Mesendoderm (in vitro differentiated cells): ENCODE measurements at regions not wholly inside any gene's neighbourhood (a gene's known extent, or its start where the extent isn't known, plus 50 kb on each side); places are given as distances from the start of the nearest gene placed in this dataset.

Source experiments
- DNase-seq: peaks from one replicate; pipeline ENCODE4 v3.0.0; 2013
- H2AK5ac ChIP-seq: 2 replicates; pipeline ENCODE4 v1.6.1; 2013; ENCODE audit warnings: low read length, inconsistent platforms
- H2BK120ac ChIP-seq: 2 replicates; pipeline ENCODE4 v1.6.1; 2013; ENCODE audit warnings: low read depth, mild to moderate bottlenecking, low read length, moderate library complexity, mixed read lengths
- H2BK15ac ChIP-seq: replicated peaks from 2 replicates; pipeline ENCODE4 v1.6.1; 2013; ENCODE audit warnings: low read depth, mild to moderate bottlenecking, moderate library complexity
- H2BK5ac ChIP-seq: 2 replicates; pipeline ENCODE4 v1.6.1; 2013; ENCODE audit warnings: low read length, inconsistent platforms
- H3K18ac ChIP-seq: 2 replicates; pipeline ENCODE4 v1.6.1; 2013; ENCODE audit warnings: mild to moderate bottlenecking, low read length, mixed read lengths
- H3K23ac ChIP-seq: one replicate; pipeline ENCODE4 v1.6.1; 2013; ENCODE audit warnings: low read length
- H3K27ac ChIP-seq: 2 replicates; pipeline ENCODE4 v1.5.1; 2013; ENCODE audit warnings: low read depth, mild to moderate bottlenecking, inconsistent platforms, low read length, moderate library complexity
- H3K27me3 ChIP-seq: 2 replicates; pipeline ENCODE4 v1.6.1; 2013; ENCODE audit warnings: low read length, control low read depth, mild to moderate bottlenecking, inconsistent platforms; ENCODE audit not compliant: insufficient read depth, poor library complexity
- H3K36me3 ChIP-seq: 2 replicates; pipeline ENCODE4 v1.6.1; 2013; ENCODE audit warnings: low read length, inconsistent platforms; ENCODE audit not compliant: control insufficient read depth, insufficient read depth
- H3K4ac ChIP-seq: one replicate; pipeline ENCODE4 v1.6.1; 2013; ENCODE audit warnings: low read depth, mild to moderate bottlenecking, low read length, moderate library complexity
- H3K4me1 ChIP-seq: 2 replicates; pipeline ENCODE4 v1.6.1; 2013; ENCODE audit warnings: low read depth, low read length, inconsistent platforms; ENCODE audit not compliant: control insufficient read depth
- H3K4me2 ChIP-seq: 2 replicates; pipeline ENCODE4 v1.6.1; 2013; ENCODE audit warnings: low read length
- H3K4me3 ChIP-seq: 2 replicates; pipeline ENCODE4 v1.5.1; 2013; ENCODE audit warnings: mild to moderate bottlenecking, low read length
- H3K56ac ChIP-seq: one replicate; pipeline ENCODE4 v1.6.1; 2013; ENCODE audit warnings: low read length
- H3K79me1 ChIP-seq: 2 replicates; pipeline ENCODE4 v1.6.1; 2013; ENCODE audit warnings: low read length, inconsistent platforms
- H3K79me2 ChIP-seq: 2 replicates; pipeline ENCODE4 v1.6.1; 2013; ENCODE audit warnings: mild to moderate bottlenecking, low read length; ENCODE audit not compliant: control insufficient read depth, insufficient read depth
- H3K9ac ChIP-seq: 2 replicates; pipeline ENCODE4 v1.6.1; 2013; ENCODE audit warnings: low read length, inconsistent platforms
- H4K5ac ChIP-seq: one replicate; pipeline ENCODE4 v1.6.1; 2013; ENCODE audit warnings: low read length
- H4K8ac ChIP-seq: one replicate; pipeline ENCODE4 v1.6.1; 2013; ENCODE audit warnings: low read depth, mild to moderate bottlenecking, control low read depth, low read length, moderate library complexity
- WGBS: extraction: QIAGEN DNeasy Blood & Tissue Kit; methylation state at CpG from one replicate; pipeline ENCODE4 v1.1.7; 2013; ENCODE audit warnings: low lambda C conversion rate, missing lambda C conversion rate; ENCODE audit not compliant: insufficient coverage; ENCODE audit errors: extremely low coverage; 5-methylcytosine and 5-hydroxymethylcytosine counted together

DNA sequence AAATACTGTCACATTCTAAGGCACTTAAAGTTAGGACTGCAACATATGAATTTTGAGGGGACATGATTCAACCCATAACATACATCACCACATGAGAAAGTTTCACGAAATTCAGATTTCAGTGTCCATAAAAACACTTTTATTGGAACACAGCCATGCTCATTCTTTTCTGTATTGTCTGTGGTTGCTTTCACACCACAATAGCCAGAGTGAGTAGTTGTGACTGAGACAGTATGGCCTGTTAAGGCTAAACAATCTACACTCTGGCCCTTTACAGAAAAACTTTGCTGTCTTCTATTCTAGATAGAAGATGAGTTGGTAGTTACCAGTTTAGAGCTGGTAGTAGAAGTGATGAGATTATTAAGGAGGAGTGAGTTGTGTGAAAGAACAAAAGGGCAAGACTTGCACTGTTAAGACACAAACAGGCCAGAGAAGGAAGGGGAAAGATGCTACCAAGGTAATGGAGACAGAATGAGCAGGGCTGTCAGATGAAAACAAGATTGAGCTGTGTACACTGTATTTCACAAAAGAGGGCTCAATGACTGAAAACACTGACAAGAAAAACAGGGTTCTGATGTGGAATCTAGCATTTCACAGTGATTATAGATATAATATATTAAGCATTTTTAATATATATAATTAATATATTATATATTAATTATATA, 108.6 kb downstream of the PPP1R3A start:
- H3K18ac ChIP-seq: no peak overlapping the region
- H4K5ac ChIP-seq: no peak overlapping the region
- H2AK5ac ChIP-seq: no peak overlapping the region
- no peak overlapping the region for H4K8ac ChIP-seq
- no peaks in the 10 kb centered on the region for H3K4me1 ChIP-seq
- H3K27me3 ChIP-seq: no peaks in the 10 kb centered on the region
- H3K56ac ChIP-seq: no peak overlapping the region
- no peak overlapping the region for H2BK15ac ChIP-seq
- no peak overlapping the region for H3K4ac ChIP-seq
- no peak overlapping the region for H3K4me3 ChIP-seq
- no peaks in the 10 kb centered on the region for H3K79me1 ChIP-seq
- H2BK5ac ChIP-seq: no peak overlapping the region
- H3K79me2 ChIP-seq: no peaks in the 10 kb centered on the region
- no CpG with 5 or more reads among the region's 1 CpG for WGBS
- H3K27ac ChIP-seq: no peak overlapping the region
- no peak overlapping the region for H3K4me2 ChIP-seq
- H3K9ac ChIP-seq: no peak overlapping the region
- no peak overlapping the region for H3K23ac ChIP-seq
- H3K36me3 ChIP-seq: no peaks in the 10 kb centered on the region
- H2BK120ac ChIP-seq: no peak overlapping the region
- DNase-seq: no peak

DNA sequence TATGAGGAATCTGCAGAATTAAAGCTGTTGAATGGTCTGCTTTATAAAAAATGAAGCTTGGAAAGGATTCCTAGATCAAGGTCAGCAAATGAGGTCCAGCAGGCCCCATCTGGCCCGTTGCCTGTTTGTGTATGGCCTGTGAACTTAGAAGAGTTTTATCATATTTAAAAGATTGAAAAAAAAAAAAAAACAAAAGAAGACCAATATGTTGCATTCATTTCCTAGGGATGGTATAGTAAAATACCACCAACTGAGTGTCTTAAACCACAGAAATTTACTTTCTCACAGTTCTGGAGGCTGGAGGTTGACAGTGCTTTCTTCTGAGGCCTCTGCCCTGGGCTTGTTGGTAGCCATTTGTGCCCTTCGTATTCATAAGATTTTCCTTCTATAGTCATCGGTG, 109.2 kb downstream of the PPP1R3A start:
- no CpG with 5 or more reads among the region's 3 CpGs for WGBS
- no peak overlapping the region for H3K4me2 ChIP-seq
- H3K4me1 ChIP-seq: no peaks in the 10 kb centered on the region
- no peak overlapping the region for H3K4ac ChIP-seq
- H2BK5ac ChIP-seq: no peak overlapping the region
- H2AK5ac ChIP-seq: no peak overlapping the region
- no peak overlapping the region for H3K27ac ChIP-seq
- H3K4me3 ChIP-seq: no peak overlapping the region
- H3K56ac ChIP-seq: no peak overlapping the region
- no peak overlapping the region for H3K9ac ChIP-seq
- no peaks in the 10 kb centered on the region for H3K27me3 ChIP-seq
- H2BK120ac ChIP-seq: no peak overlapping the region
- no peak for DNase-seq
- no peaks in the 10 kb centered on the region for H3K79me1 ChIP-seq
- H3K23ac ChIP-seq: no peak overlapping the region
- H4K5ac ChIP-seq: no peak overlapping the region
- H4K8ac ChIP-seq: no peak overlapping the region
- H3K79me2 ChIP-seq: no peaks in the 10 kb centered on the region
- no peaks in the 10 kb centered on the region for H3K36me3 ChIP-seq
- H2BK15ac ChIP-seq: no peak overlapping the region
- H3K18ac ChIP-seq: no peak overlapping the region

DNA sequence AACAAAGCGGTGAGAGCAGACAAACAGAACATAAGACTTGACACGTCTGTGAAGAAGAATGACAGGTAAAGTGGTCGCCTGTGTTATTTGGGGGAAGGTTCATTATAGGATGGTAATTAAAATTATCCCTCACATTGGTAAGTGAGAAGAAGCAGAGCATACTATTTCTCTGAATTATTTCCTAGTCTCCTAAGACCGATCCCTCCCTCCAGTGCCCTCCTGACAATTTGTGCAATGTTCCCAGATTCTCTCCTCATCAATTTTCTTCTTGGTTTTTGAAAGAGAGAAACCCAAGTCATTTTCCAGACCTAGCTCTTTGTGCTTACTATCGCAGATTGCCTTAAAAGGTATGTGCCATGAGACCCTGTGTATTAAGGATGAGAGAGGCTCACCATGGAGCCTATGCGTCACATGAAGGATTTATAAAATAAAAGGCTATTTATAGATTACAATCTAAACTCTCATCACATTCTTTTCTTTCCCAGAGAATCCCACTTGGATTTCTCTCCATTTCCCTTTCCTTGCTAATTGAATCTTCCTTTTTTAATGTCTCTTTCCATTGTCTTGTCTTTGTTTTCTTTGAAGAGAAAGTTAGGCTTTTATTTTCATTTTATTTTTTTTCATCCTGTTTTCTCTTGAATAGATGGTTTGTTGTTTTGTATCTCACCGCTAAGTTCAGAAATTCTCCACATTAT, 112.0 kb downstream of the PPP1R3A start:
- Histone ChIP-seq H2BK120ac (no peak overlapping the region), H3K4ac (no peak overlapping the region), H2BK5ac (no peak overlapping the region), H3K9ac (no peak overlapping the region), H3K79me1 (no peaks in the 10 kb centered on the region), H2BK15ac (no peak overlapping the region), H4K5ac (no peak overlapping the region), H3K4me1 (no peaks in the 10 kb centered on the region), H3K36me3 (no peaks in the 10 kb centered on the region), H4K8ac (no peak overlapping the region), H3K27me3 (no peaks in the 10 kb centered on the region), H3K23ac (no peak overlapping the region), H3K56ac (no peak overlapping the region), H2AK5ac (no peak overlapping the region), H3K4me2 (no peak overlapping the region), H3K27ac (no peak overlapping the region), H3K4me3 (no peak overlapping the region), H3K18ac (no peak overlapping the region), H3K79me2 (no peaks in the 10 kb centered on the region)
- WGBS: no CpG with 5 or more reads among the region's 7 CpGs
- DNase-seq: no peak

DNA sequence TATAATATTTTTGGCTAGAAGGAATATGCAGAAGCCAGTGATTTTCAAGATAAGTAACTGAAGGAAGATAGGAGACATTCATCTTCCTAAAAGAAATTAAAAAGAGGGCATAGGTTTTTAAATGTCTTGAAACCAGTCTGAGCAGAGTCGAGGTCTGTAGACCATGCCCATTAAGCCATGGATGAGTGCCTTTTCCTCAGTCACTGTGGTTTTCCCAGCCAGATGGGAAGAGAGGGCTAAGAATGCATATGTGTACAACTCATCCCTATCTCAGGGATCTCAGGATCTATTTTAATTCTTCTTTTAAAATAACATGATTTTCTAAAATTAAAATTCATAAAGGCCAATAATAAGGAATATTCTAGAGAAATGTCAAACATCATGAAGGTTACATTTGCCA, 112.8 kb downstream of the PPP1R3A start:
- Histone ChIP-seq H3K4me1 (no peaks in the 10 kb centered on the region), H4K8ac (no peak overlapping the region), H2BK120ac (no peak overlapping the region), H3K79me2 (no peaks in the 10 kb centered on the region), H2BK15ac (no peak overlapping the region), H3K4me3 (no peak overlapping the region), H4K5ac (no peak overlapping the region), H3K27me3 (no peaks in the 10 kb centered on the region), H3K9ac (no peak overlapping the region), H3K79me1 (no peaks in the 10 kb centered on the region), H3K23ac (no peak overlapping the region), H3K18ac (no peak overlapping the region), H3K4me2 (no peak overlapping the region), H3K27ac (no peak overlapping the region), H3K36me3 (no peaks in the 10 kb centered on the region), H3K56ac (no peak overlapping the region), H2BK5ac (no peak overlapping the region), H3K4ac (no peak overlapping the region), H2AK5ac (no peak overlapping the region)
- WGBS: no CpG with 5 or more reads among the region's 1 CpG
- no peak for DNase-seq

DNA sequence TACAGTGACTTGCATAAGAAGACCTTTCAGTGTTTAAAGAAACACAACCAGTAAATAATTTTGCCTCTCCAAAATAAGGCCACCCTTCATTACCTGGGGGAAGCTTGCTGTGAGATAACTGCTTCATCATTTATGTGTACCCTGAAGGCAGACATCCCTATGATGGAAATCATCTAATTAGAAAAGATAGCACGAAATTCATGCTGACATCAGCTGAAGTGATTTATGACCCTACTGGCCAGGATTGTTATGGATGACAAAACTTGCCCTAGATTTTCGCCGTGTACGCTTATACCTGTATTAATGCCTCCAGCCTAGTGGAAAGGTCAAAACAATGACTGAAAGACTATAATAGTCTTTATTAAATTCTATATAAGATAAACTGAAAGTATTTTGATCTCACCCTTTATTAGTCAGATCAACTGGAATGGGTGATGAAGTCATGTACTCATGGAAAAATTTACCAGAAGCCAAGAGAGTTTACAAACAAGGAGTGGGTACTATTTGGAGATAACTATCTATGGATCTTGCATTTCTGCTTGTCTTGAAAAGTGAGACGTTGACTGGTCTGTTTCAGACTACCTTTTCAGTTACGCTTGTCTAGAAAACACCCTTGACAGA, 114.2 kb downstream of the PPP1R3A start:
- Histone ChIP-seq H3K4me3 (no peak overlapping the region), H3K4me2 (no peak overlapping the region), H2BK5ac (no peak overlapping the region), H2AK5ac (no peak overlapping the region), H3K18ac (no peak overlapping the region), H3K56ac (no peak overlapping the region), H3K79me1 (no peaks in the 10 kb centered on the region), H3K27ac (no peak overlapping the region), H4K8ac (no peak overlapping the region), H3K27me3 (no peaks in the 10 kb centered on the region), H3K23ac (no peak overlapping the region), H2BK120ac (no peak overlapping the region), H3K4ac (no peak overlapping the region), H3K4me1 (no peaks in the 10 kb centered on the region), H3K36me3 (no peaks in the 10 kb centered on the region), H4K5ac (no peak overlapping the region), H3K79me2 (no peaks in the 10 kb centered on the region), H3K9ac (no peak overlapping the region), H2BK15ac (no peak overlapping the region)
- WGBS: no CpG with 5 or more reads among the region's 6 CpGs
- no peak for DNase-seq
